ENCODE measurements at regions not wholly inside any gene's neighbourhood (a gene's known extent, or its start where the extent isn't known, plus 50 kb on each side); places are given as distances from the start of the nearest gene placed in this dataset.

GRCh38 chr5:128591598-128592455, 53.8 kb upstream of the FBN2 start:
- peak; percentile 21 for DNase-seq (ENCODE audit: low read depth)

GRCh38 chr5:128596071-128596470, 58.0 kb upstream of the FBN2 start:
- no peak for DNase-seq (ENCODE audit: low read depth)

GRCh38 chr5:128597156-128597555, 59.1 kb upstream of the FBN2 start:
- no peak for DNase-seq (ENCODE audit: low read depth)

- no peak for DNase-seq (ENCODE audit: low read depth)
Measured at GRCh38 chr5:128613128-128613527, 75.1 kb upstream of the FBN2 start.

GRCh38 chr5:128613766-128614165, 75.7 kb upstream of the FBN2 start:
- peak; percentile 10 for DNase-seq (ENCODE audit: low read depth)

- DNase-seq (ENCODE audit: low read depth): no peak
Measured at GRCh38 chr5:128615578-128615977, 77.5 kb upstream of the FBN2 start.

- no peak for DNase-seq (ENCODE audit: low read depth)
Measured at GRCh38 chr5:128626536-128627090, 88.6 kb upstream of the FBN2 start.

GRCh38 chr5:128627939-128628338, 89.9 kb upstream of the FBN2 start:
- DNase-seq (ENCODE audit: low read depth): no peak

- peak; percentile 33 for DNase-seq (ENCODE audit: low read depth)
Measured at GRCh38 chr5:128629157-128629556, 91.1 kb upstream of the FBN2 start.

GRCh38 chr5:128630121-128630520, 92.1 kb upstream of the FBN2 start:
- DNase-seq (ENCODE audit: low read depth): no peak

- no peak for DNase-seq (ENCODE audit: low read depth)
Measured at GRCh38 chr5:128631771-128632170, 93.7 kb upstream of the FBN2 start.

- no peak for DNase-seq (ENCODE audit: low read depth)
Measured at GRCh38 chr5:128632264-128632663, 94.2 kb upstream of the FBN2 start.

- DNase-seq (ENCODE audit: low read depth): no peak
Measured at GRCh38 chr5:128633901-128634300, 95.9 kb upstream of the FBN2 start.

GRCh38 chr5:128635379-128635778, 97.3 kb upstream of the FBN2 start:
- DNase-seq (ENCODE audit: low read depth): no peak

GRCh38 chr5:128636361-128636760, 98.3 kb upstream of the FBN2 start:
- DNase-seq (ENCODE audit: low read depth): peak; percentile 13

- peak; percentile 88 for DNase-seq (ENCODE audit: low read depth)
Measured at GRCh38 chr5:128637031-128637430, 99.0 kb upstream of the FBN2 start.

GRCh38 chr5:128641861-128642260, 103.8 kb upstream of the FBN2 start:
- no peak for DNase-seq (ENCODE audit: low read depth)

GRCh38 chr5:128644863-128645262, 106.8 kb upstream of the FBN2 start:
- peak; percentile 86 for DNase-seq (ENCODE audit: low read depth)

GRCh38 chr5:128645581-128645980, 107.5 kb upstream of the FBN2 start:
- DNase-seq (ENCODE audit: low read depth): peak; percentile 75

- DNase-seq (ENCODE audit: low read depth): no peak
Measured at GRCh38 chr5:128646176-128646575, 108.1 kb upstream of the FBN2 start.

- peak; percentile 93 for DNase-seq (ENCODE audit: low read depth)
Measured at GRCh38 chr5:128649192-128649591, 111.1 kb upstream of the FBN2 start.

GRCh38 chr5:128662997-128663396, 125.0 kb upstream of the FBN2 start:
- no peak for DNase-seq (ENCODE audit: low read depth)

- no peak for DNase-seq (ENCODE audit: low read depth)
Measured at GRCh38 chr5:128665747-128666355, 127.8 kb upstream of the FBN2 start.
